Thoracic aorta (tissue), 2 donors: ENCODE measurements at regions not wholly inside any gene's neighbourhood (a gene's known extent, or its start where the extent isn't known, plus 50 kb on each side); places are given as distances from the start of the nearest gene placed in this dataset.
"Not testable (repeated sequence)": the region's sequence is repeated elsewhere in the genome, so short reads cannot be mapped to it uniquely, and the experiment has no call there.

Source experiments
- ATAC-seq: fragments of 150-250 bp; one replicate; pipeline ENCODE4 v1.8.0; 2017; ENCODE audit warnings: low read depth; ENCODE audit not compliant: insufficient number of reproducible peaks, low FRiP score
- DNase-seq: peaks from one replicate; pipeline ENCODE4 v3.0.0-alpha.2; 2020; ENCODE audit warnings: low spot score
- H3K27ac ChIP-seq, 2 donors: fragments of 200-600 bp; sonication (generic); 1 replicate in 1 of 2; 2 replicates in 1 of 2; pipeline ENCODE4 v1.5.1; 2016; ENCODE audit warnings: mild to moderate bottlenecking in 2 of 2, moderate library complexity in 2 of 2
- H3K27me3 ChIP-seq: fragments of 200-600 bp; sonication (generic); replicated peaks from 2 replicates; pipeline ENCODE4 v1.6.0; 2016; ENCODE audit warnings: mild to moderate bottlenecking; ENCODE audit not compliant: insufficient read depth
- H3K36me3 ChIP-seq: fragments of 200-600 bp; sonication (generic); one replicate; pipeline ENCODE4 v1.5.1; 2016
- H3K4me1 ChIP-seq, 2 donors: fragments of 200-600 bp; sonication (generic); 1 replicate in 1 of 2; 2 replicates in 1 of 2; pipeline versions ENCODE4 v1.5.1 to v1.6.0; 2016; ENCODE audit warnings: low read depth in 2 of 2, mild to moderate bottlenecking in 1 of 2; ENCODE audit not compliant: control insufficient read depth in 1 of 2
- H3K4me3 ChIP-seq: fragments of 200-600 bp; sonication (generic); 2 replicates; pipeline ENCODE4 v1.5.1; 2016; ENCODE audit warnings: mild to moderate bottlenecking
- H3K9me3 ChIP-seq: fragments of 200-600 bp; sonication (generic); 2 replicates; pipeline ENCODE4 v1.5.1; 2016
- CTCF ChIP-seq: fragments of 200-600 bp; sonication (generic); IDR thresholded peaks from one replicate; pipeline ENCODE4 v1.5.1; 2019; ENCODE audit warnings: antibody characterized with exemption

- ATAC-seq (no peak), DNase-seq (no peak)
- Histone ChIP-seq H3K27ac (no peak overlapping the region), H3K4me3 (no peak overlapping the region), H3K9me3 (no peaks in the 10 kb centered on the region), H3K27me3 (no peaks in the 10 kb centered on the region), H3K4me1 (no peaks in the 10 kb centered on the region), H3K36me3 (no peaks in the 10 kb centered on the region)
- no peak for TF ChIP-seq CTCF
Observed at GRCh38 chr6:14597090-14597489, 479.5 kb downstream of the CD83 start.

- no peak overlapping the region for H3K4me3 ChIP-seq
- no peak for DNase-seq
- H3K4me1 ChIP-seq: no peaks in the 10 kb centered on the region
- ATAC-seq: no peak
- no peak for TF ChIP-seq CTCF
- H3K36me3 ChIP-seq: no peaks in the 10 kb centered on the region
- no peaks in the 10 kb centered on the region for H3K27me3 ChIP-seq
- no peak overlapping the region for H3K27ac ChIP-seq
- no peaks in the 10 kb centered on the region for H3K9me3 ChIP-seq
Observed at GRCh38 chr6:14598017-14598864, 480.7 kb downstream of the CD83 start.

GRCh38 chr6:14600306-14600705, 482.7 kb downstream of the CD83 start:
- H3K4me3 ChIP-seq, ATAC-seq: not testable (repeated sequence)

GRCh38 chr6:14601490-14601889, 483.9 kb downstream of the CD83 start:
- Histone ChIP-seq H3K4me3 (no peak overlapping the region), H3K36me3 (no peaks in the 10 kb centered on the region), H3K27ac (no peak overlapping the region), H3K9me3 (no peaks in the 10 kb centered on the region), H3K27me3 (no peaks in the 10 kb centered on the region), H3K4me1 (no peaks in the 10 kb centered on the region)
- no peak for ATAC-seq
- no peak for DNase-seq
- no peak for TF ChIP-seq CTCF

More at GRCh38 chr6:14600306-14600705, 482.7 kb downstream of the CD83 start:
- DNase-seq, H3K27ac ChIP-seq, H3K27me3 ChIP-seq, H3K4me1 ChIP-seq, H3K9me3 ChIP-seq, H3K36me3 ChIP-seq: not testable (repeated sequence)

DNA sequence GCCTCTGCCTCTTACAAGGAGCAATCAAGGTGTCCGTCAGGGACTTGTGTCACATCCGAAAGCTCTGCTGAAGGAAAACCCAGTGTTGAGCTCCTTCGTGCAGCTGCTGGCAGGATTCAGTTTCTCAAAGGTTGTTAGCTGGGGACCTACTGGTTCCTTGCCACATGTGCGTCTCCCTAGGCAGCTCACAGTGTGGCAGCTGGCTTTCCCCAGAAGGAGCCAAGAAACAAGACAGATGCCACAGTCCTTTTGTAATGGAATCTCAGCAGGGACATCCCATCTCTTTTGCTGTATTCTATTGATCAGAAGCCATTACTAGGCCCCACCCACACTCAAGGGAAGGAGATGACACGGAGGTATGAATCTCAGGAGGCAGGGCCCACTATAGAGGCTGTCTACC, 488.8 kb downstream of the CD83 start:
- no peak for TF ChIP-seq CTCF
- H3K27ac ChIP-seq: no peak overlapping the region
- no peak for DNase-seq
- H3K27me3 ChIP-seq: no peaks in the 10 kb centered on the region
- no peaks in the 10 kb centered on the region for H3K4me1 ChIP-seq
- no peak overlapping the region for H3K4me3 ChIP-seq
- ATAC-seq: no peak
- H3K36me3 ChIP-seq: no peaks in the 10 kb centered on the region
- no peaks in the 10 kb centered on the region for H3K9me3 ChIP-seq

DNA sequence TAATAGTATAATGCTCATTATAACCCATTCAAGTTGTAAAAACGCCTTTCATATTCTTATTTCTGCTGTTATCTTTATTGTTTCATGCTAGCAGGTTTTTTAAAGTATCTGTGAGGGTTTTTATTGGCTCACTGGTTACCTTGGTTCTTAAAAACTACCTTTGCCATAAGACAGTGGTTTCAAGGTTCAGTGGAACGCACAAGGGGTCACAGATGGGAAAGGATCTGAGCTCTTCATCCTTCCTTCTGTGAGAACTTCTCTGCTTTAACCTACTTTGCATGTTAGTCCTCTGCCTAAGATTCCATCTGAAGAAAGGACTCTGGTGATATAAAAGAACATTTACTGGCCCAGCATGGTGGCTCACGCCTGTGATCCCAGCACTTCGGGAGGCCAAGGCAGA, 492.6 kb downstream of the CD83 start:
- H3K4me3 ChIP-seq: no peak overlapping the region
- no peak for ATAC-seq
- no peaks in the 10 kb centered on the region for H3K9me3 ChIP-seq
- H3K4me1 ChIP-seq: no peaks in the 10 kb centered on the region
- no peak overlapping the region for H3K27ac ChIP-seq
- no peak for TF ChIP-seq CTCF
- no peaks in the 10 kb centered on the region for H3K27me3 ChIP-seq
- no peaks in the 10 kb centered on the region for H3K36me3 ChIP-seq
- DNase-seq: no peak
